IPS-NIHi7 (cell line): ENCODE measurements at regions not wholly inside any gene's neighbourhood (a gene's known extent, or its start where the extent isn't known, plus 50 kb on each side); places are given as distances from the start of the nearest gene placed in this dataset.

Experiments
- DNase-seq: peaks from one replicate; pipeline ENCODE4 v3.0.0; 2012; ENCODE audit warnings: mixed read lengths; ENCODE audit errors: extremely low spot score

GRCh38 chr7:155870334-155871180 lies 58.3 kb upstream of the SHH start:
- no peak for DNase-seq

- no peak for DNase-seq
These were observed 57.5 kb upstream of the SHH start for GRCh38 chr7:155869784-155870076.

DNA sequence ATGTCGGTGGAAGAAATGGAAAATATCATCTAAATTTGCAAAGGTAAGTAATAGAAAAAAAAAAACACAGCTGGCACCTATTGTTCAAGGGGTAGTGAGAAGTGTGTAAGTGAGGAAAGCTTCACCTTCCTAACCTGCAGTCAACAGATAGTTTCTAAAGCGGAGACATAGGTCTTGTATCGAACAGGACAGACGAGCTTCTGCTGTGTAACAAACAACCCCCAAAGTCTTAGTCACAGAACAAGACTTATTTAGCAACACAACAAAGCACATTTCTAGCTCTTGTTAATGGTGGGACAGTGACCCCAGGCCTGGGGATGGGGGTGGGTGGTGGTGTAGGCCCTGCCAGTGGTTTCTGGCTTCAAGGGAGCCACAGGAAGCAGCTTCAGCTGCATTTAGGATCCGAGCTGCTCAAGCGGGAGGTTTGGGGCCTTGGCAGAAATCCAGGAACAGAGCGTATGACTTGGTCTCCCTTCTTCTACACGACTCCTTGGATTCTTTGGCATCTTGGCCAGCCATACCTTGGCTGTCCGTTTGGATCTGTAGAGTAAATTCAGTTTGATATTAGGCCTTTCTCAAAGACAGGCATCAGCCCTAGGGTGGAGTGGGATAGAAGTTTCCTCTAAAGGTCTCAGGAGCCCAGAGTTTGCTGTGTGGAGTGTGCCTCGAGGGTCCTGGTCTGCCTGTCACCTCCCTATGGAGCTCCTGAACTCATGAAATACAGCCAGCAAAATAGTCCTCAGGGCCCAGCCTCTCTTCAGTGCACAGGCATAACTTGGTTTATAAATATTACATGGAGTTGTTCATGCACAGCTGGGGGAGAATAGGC lies 56.9 kb upstream of the SHH start:
- DNase-seq = no peak

DNA sequence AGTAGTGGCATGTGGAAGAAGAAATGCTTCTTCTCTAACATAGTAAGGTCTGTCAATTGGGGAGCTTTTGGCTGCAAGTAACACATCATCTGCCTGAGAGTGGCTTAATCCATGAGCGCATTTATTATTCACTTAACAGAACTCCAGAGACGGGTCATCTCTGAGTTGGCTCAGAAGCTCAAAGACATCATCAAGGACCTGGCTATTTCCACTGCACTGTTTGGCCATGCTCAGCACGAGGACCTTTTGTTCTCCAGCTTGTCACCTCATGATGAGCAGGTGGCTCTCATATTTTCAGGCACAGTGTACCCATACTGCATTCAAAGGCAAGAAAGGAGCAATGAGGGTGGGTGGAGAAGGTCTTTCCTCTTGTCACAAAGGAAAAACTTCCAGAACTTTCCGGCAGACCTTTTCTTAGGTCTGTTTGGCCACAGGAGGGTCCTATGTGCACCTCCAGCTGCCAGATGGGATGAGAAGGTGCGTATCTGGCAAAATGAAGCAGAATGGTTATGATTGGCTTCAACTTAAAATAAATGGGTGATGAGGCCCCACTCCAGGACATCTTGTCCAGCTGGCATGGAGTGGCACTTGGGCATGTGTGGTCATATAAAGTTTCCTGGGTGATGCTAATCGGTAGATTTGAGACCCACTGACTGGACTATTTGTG lies 55.6 kb upstream of the SHH start:
- no peak for DNase-seq

GRCh38 chr7:155867280-155867679 lies 55.0 kb upstream of the SHH start:
- no peak for DNase-seq

- DNase-seq = peak; percentile 28
These were observed 53.7 kb upstream of the SHH start for GRCh38 chr7:155865830-155866525.

DNA sequence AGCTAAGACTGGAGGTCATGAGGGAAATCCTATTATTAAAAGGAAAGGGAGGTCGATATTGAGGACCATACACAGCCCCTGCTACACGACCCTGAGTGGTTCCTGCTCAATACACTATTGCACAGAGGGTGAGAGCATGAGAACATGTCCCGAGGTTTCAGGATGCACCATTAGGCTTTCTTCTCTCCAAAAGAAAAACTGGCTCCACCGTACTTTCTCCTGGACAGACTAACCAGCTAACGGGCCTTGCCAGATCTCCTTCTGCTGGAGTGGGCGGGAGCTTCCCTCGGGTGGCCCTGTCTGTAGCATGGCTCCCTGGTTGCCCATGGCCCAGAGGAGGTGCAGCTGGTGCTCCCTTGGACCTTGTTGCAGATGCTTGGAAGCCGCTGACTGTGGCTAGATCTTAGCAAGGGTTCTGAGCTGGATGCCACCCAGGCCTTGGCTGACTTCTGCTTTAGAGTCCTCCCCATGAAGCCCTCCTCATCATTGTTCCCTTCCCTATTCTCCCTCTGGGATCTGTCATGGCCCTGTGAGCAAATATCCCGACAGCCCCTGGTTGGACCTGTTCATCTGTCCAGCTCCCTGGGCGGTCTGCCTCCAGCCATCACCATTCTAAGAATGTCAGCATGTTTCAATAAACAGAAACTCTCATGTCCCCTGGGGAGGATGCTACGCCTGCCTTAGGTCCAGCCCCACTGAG lies 52.9 kb upstream of the SHH start:
- no peak for DNase-seq

DNA sequence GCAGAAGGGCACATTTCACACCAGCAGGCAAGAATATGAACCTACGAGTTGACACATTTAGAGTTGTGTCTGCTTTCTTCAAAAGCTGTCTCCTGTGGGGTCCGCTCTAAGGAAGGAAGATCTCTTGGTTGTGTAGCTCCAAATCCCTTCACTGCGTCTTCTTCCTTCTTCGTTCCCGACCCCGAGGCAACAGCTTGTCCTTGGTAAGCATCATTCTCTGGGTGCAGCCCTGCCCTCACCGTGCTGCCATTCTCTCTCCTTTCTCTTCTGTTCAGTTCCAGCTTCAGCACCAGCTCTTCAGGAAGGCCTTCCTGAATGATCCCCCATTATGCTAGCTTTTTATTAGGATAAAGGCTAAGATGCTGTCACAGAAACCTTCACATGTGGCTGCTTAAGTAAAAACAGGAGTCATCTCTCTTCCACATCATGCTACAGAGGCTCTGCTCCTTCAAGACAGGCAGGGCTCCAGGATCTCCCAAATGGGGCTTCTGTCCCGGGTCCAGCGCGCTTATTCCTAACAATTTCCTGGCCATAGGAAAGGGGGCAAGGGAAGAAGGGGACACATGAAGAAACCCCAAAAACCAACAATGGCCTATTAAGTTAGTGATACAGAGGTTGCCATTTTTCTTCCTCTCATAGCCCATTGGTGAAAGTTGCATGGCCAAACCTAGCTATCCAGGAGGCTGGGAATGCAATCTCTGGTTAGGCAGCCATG lies 52.2 kb upstream of the SHH start:
- DNase-seq = no peak

GRCh38 chr7:155863721-155864151 lies 51.5 kb upstream of the SHH start:
- no peak for DNase-seq

GRCh38 chr7:155862123-155862892 lies 50.0 kb upstream of the SHH start:
- DNase-seq = no peak
